GM23248 (cell line): ENCODE measurements at regions not wholly inside any gene's neighbourhood (a gene's known extent, or its start where the extent isn't known, plus 50 kb on each side); places are given as distances from the start of the nearest gene placed in this dataset.

Experiments
- EZH2 ChIP-seq: fragments of 200-600 bp; sonication (generic); IDR thresholded peaks from 2 replicates; pipeline ENCODE4 v1.6.1; 2018; ENCODE audit warnings: antibody characterized with exemption, mild to moderate bottlenecking; ENCODE audit not compliant: insufficient read depth, poor library complexity, severe bottlenecking
- EZH2phosphoT487 ChIP-seq: fragments of 200-600 bp; sonication (generic); IDR thresholded peaks from 2 replicates; pipeline ENCODE4 v1.6.1; 2018; ENCODE audit warnings: antibody characterized with exemption, moderate library complexity, mild to moderate bottlenecking, low read depth; ENCODE audit not compliant: insufficient read depth

DNA sequence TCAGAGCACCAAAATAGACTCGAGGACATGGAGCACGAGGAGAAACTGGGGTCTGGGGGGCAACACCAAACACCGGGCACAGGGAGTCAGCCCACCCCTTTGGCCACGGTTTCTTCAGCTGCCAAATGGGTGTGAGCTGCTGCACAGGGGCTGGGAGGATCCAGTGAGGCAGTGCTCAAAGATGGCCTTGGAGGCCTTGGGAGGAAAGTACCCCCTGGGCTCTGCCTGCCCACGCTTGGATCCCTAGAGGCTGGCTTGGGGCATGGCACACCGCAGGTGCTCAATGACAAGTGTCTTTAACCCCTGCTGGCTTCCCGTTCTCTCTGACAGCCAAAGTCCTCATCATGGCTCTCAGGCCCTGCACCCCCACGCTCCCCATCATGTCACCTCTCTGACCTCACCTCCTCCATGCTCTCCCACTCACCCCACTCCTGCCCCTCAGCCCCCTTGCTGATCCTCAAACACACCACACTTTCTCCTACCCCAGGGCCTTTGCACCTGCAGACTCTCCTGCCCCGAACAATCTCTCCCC lies 190.3 kb downstream of the ANKRD60 start:
- no peak for TF ChIP-seq EZH2phosphoT487
- no peak for TF ChIP-seq EZH2
